Body of pancreas (tissue), 4 donors: ENCODE measurements at regions not wholly inside any gene's neighbourhood (a gene's known extent, or its start where the extent isn't known, plus 50 kb on each side); places are given as distances from the start of the nearest gene placed in this dataset.

Source experiments
- POLR2A ChIP-seq, 3 donors: fragments of 450-650 bp; IDR thresholded peaks; one replicate each; pipeline ENCODE4 v1.6.1; 2016; ENCODE audit warnings: antibody characterized with exemption in 3 of 3, mild to moderate bottlenecking in 2 of 3
- TF ChIP-seq, protein P1 (sequence below), 7 experiments: fragments of 450-650 bp in 4 of 7; fragments of 200-600 bp in 3 of 7; sonication (generic) in 3 of 7; IDR thresholded peaks; one replicate each; pipeline ENCODE4 v1.5.1; 2016 to 2019; ENCODE audit warnings: antibody characterized with exemption in 7 of 7

DNA sequence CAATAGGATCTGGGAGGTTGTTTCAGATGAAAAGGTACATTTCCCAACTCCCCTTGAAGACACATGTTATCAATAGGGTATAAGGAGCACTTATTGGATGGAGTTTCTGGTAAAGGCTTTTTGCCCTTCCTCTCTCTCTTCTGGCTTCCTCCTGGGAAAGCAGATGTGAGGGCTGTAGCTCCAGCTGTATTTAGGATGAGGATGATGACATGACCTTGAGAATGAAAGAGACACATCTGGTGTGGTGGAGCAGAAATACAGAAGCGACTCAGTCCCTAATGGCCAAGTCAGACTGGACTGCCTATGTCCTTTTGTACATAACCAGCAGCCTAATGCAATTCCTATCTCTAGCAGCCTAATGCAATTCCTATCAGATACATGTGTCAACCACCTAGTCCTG, 100.9 kb upstream of the NXPH2 start:
- TF ChIP-seq, protein P1, sequence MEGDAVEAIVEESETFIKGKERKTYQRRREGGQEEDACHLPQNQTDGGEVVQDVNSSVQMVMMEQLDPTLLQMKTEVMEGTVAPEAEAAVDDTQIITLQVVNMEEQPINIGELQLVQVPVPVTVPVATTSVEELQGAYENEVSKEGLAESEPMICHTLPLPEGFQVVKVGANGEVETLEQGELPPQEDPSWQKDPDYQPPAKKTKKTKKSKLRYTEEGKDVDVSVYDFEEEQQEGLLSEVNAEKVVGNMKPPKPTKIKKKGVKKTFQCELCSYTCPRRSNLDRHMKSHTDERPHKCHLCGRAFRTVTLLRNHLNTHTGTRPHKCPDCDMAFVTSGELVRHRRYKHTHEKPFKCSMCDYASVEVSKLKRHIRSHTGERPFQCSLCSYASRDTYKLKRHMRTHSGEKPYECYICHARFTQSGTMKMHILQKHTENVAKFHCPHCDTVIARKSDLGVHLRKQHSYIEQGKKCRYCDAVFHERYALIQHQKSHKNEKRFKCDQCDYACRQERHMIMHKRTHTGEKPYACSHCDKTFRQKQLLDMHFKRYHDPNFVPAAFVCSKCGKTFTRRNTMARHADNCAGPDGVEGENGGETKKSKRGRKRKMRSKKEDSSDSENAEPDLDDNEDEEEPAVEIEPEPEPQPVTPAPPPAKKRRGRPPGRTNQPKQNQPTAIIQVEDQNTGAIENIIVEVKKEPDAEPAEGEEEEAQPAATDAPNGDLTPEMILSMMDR (IDR thresholded peaks at IDR 0.05), result no peak
- TF ChIP-seq POLR2A (IDR thresholded peaks at IDR 0.05), result no peak
